WI38 (cell line): ENCODE measurements at regions not wholly inside any gene's neighbourhood (a gene's known extent, or its start where the extent isn't known, plus 50 kb on each side); places are given as distances from the start of the nearest gene placed in this dataset.
"Not testable (repeated sequence)": the region's sequence is repeated elsewhere in the genome, so short reads cannot be mapped to it uniquely, and the experiment has no call there.

Experiments used
- H3K4me3 ChIP-seq: 2 replicates; pipeline ENCODE4 v1.5.1; 2011; ENCODE audit warnings: low read depth, mild to moderate bottlenecking, control low read depth, low read length
- CTCF ChIP-seq: IDR thresholded peaks from 2 replicates; pipeline ENCODE4 v1.5.1; 2012; ENCODE audit warnings: low read depth, mild to moderate bottlenecking, control low read depth, low read length

GRCh38 chrX:37918703-37919102 is 71.3 kb upstream of the DYNLT3 start:
- no peak for TF ChIP-seq CTCF

GRCh38 chrX:37921758-37922157 is 74.4 kb upstream of the DYNLT3 start:
- no peak overlapping the region for H3K4me3 ChIP-seq
- no peak for TF ChIP-seq CTCF

More at GRCh38 chrX:37918703-37919102, 71.3 kb upstream of the DYNLT3 start:
- H3K4me3 ChIP-seq: no peak overlapping the region

GRCh38 chrX:37922928-37923327 is 75.6 kb upstream of the DYNLT3 start:
- no peak for TF ChIP-seq CTCF
- no peak overlapping the region for H3K4me3 ChIP-seq

GRCh38 chrX:37925761-37926160 is 78.4 kb upstream of the DYNLT3 start:
- not testable (repeated sequence) for H3K4me3 ChIP-seq

DNA sequence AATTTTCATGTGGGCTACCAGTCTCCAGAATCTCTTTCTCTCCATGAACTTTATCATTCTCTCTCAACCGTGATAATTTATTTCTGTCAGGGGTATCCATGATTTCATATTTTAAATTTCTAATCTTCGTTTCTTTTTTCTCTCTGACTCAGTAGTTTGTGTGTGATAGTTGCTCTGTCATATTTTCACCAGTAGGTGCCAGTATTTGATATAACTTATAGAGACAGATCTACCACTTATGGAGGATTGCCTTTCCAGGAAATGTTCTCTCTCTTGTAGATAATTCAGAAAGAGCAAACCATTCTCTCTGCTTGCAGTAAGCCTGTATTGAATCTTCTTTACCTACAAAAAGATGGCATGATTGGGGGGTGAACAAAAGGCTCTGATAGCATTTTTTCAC is 79.3 kb upstream of the DYNLT3 start:
- TF ChIP-seq CTCF: peak; percentile 10; the same call in 1 of the 2 replicates
- no peak overlapping the region for H3K4me3 ChIP-seq

DNA sequence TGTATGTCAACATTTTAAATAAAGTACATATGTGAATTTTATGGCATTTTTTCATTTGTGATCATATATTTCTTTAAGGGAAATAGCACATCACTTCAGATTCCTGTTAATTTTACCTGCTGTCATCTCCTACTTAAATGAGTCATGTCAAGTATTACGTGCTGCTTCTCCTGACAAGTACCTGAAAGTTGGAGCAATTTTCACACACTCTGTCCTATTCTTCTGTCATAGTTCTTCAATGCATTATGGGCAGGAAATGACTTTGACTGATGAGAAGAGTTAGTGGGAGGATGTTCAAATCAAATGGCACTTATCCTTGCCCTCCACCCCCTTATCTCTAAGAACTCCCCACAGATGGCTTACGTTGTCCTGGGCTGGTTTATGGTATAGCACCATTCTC is 64.2 kb upstream of the SYTL5 start:
- H3K4me3 ChIP-seq: no peak overlapping the region
- TF ChIP-seq CTCF: no peak

GRCh38 chrX:37943554-37944344 is 62.6 kb upstream of the SYTL5 start:
- no peak for TF ChIP-seq CTCF
- no peak overlapping the region for H3K4me3 ChIP-seq

DNA sequence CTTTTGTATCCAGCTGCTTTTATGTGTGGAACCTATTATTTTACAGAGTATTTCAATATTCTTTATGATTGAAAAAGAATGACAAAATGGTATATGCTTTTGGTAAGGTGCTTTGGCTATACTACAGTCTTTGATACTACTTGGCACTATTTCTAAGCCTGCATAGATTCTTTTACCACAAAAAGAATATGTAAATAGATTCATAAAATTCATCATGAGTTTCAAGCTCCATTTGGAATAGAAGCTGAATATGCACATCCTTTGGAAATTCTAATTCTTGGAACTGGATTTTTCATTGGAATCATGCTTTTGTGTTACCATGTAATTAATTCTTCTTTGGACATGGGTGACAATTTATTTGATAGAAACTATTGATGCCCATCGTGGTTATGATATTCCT is 60.2 kb upstream of the SYTL5 start:
- H3K4me3 ChIP-seq: no peak overlapping the region
- TF ChIP-seq CTCF: no peak
